T-helper 2 cell treated with Interferon-gamma antibody and Interleukin-4, amounts not matched to agents 5 μg/mL and 100 μg/mL, for 36 hours (primary cell): ENCODE measurements at regions not wholly inside any gene's neighbourhood (a gene's known extent, or its start where the extent isn't known, plus 50 kb on each side); places are given as distances from the start of the nearest gene placed in this dataset.

Experiments used
- DNase-seq: peaks from one replicate; pipeline ENCODE4 v3.0.0; 2021; ENCODE audit warnings: low spot score
- H3K27ac Mint-ChIP-seq: one replicate; pipeline ENCODE4 v1.8.0; 2021; ENCODE audit warnings: mild to moderate bottlenecking, mixed read lengths
- H3K27me3 Mint-ChIP-seq: one replicate; pipeline ENCODE4 v1.8.0; 2021; ENCODE audit warnings: low read depth, mixed read lengths
- H3K36me3 Mint-ChIP-seq: one replicate; pipeline ENCODE4 v1.8.0; 2021; ENCODE audit warnings: low read depth, mixed read lengths
- H3K4me1 Mint-ChIP-seq: one replicate; pipeline ENCODE4 v1.8.0; 2021; ENCODE audit warnings: low read depth, mixed read lengths
- H3K4me3 Mint-ChIP-seq: one replicate; pipeline ENCODE4 v1.8.0; 2022; ENCODE audit warnings: mild to moderate bottlenecking, moderate library complexity, mixed read lengths
- H3K9me3 Mint-ChIP-seq: one replicate; pipeline ENCODE4 v1.8.0; 2021; ENCODE audit warnings: mixed read lengths

DNA sequence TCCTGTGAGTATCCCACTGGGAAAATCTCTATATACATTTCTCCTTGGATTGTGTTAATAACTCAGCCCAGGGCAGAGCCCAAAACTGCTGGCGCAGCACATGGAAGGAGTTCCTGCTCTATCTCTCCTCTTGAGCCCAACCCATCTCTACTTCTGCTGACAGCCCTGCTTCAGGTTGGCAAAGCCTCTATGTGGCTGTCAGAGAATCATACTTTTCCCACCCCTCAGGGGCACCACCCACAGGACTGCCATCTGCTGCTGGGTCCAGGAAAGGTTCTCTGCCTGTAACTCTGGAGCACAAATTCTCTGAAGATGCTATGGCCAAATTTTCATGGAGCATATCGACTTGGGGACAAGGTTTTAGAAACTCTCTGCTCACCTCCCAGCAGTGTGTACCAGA, 278.5 kb upstream of the EMCN start:
- no peak for DNase-seq
- H3K4me3 Mint-ChIP-seq: no peak overlapping the region
- H3K27ac Mint-ChIP-seq: no peak overlapping the region
- H3K27me3 Mint-ChIP-seq: peaks cover 4% of the 10 kb centered on the region
- no peaks in the 10 kb centered on the region for H3K4me1 Mint-ChIP-seq
- H3K36me3 Mint-ChIP-seq: no peaks in the 10 kb centered on the region
- H3K9me3 Mint-ChIP-seq: no peaks in the 10 kb centered on the region

GRCh38 chr4:100795581-100795980, 277.8 kb upstream of the EMCN start:
- Mint-ChIP-seq H3K27me3 (peaks cover 4% of the 10 kb centered on the region), H3K4me1 (no peaks in the 10 kb centered on the region), H3K9me3 (no peaks in the 10 kb centered on the region), H3K36me3 (no peaks in the 10 kb centered on the region), H3K4me3 (no peak overlapping the region), H3K27ac (no peak overlapping the region)
- DNase-seq: no peak

DNA sequence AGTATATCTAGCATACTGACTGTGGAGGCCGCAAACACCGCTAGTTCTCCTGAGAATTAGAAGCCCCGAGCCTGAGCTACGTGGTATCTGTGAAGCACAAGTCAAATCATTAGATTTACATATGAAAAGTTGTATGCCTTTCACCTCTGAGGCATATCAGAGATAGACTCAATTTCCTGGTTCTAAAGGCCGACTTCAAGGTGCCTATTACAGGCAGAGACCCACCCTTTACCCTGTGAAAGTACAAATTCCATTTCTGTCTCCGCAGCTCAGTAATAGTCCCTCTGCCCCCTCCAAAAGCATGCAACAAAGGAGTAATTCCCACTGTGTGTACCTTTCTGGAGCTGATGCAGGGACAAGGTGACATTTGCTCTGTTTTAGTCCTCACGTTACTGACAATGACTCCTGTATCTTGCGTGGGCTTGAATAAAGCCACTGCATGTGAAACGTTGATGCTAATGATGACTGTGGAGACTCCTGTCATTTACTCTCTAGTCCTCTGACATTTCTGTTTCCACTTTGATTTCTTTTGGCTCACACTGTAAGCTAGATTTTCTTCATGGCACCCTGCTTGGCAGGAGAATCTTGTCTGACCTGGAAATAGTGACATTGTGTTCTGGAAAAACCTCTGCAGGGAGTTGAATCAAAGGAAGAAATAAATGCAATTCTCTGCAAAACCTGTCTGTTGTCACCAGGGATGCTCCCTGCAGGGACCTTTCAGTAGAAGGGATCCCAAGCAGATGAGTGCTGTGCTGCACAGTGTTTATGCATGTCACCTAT, 273.2 kb upstream of the EMCN start:
- no peak overlapping the region for H3K4me3 Mint-ChIP-seq
- H3K4me1 Mint-ChIP-seq: no peaks in the 10 kb centered on the region
- peaks cover 2% of the 10 kb centered on the region for H3K27me3 Mint-ChIP-seq
- H3K27ac Mint-ChIP-seq: no peak overlapping the region
- no peaks in the 10 kb centered on the region for H3K9me3 Mint-ChIP-seq
- DNase-seq: no peak
- no peaks in the 10 kb centered on the region for H3K36me3 Mint-ChIP-seq

DNA sequence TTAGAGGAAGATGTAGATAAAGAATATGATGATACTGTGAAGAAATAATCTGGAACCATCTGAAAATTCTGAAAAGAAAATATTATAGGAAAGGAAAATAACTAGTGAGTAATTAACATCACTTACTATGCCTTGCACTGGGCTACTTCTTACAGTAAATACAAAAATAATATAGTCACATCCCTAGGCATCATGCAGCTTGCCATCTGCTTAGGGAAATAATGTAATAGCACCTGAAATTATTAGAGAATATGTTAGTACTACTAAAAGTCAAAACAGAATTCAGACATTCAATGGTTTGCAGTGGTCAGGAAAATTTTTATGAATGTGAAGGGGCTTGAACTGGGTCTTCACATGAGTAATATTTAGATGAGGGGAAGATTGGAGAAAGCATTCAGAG, 272.2 kb upstream of the EMCN start:
- no peaks in the 10 kb centered on the region for H3K36me3 Mint-ChIP-seq
- no peaks in the 10 kb centered on the region for H3K4me1 Mint-ChIP-seq
- no peak overlapping the region for H3K4me3 Mint-ChIP-seq
- H3K9me3 Mint-ChIP-seq: no peaks in the 10 kb centered on the region
- no peak overlapping the region for H3K27ac Mint-ChIP-seq
- H3K27me3 Mint-ChIP-seq: peaks cover 2% of the 10 kb centered on the region
- no peak for DNase-seq

GRCh38 chr4:100786481-100786880, 268.7 kb upstream of the EMCN start:
- Mint-ChIP-seq H3K36me3 (no peaks in the 10 kb centered on the region), H3K4me3 (no peak overlapping the region), H3K27me3 (no peaks in the 10 kb centered on the region), H3K27ac (no peak overlapping the region), H3K9me3 (no peaks in the 10 kb centered on the region), H3K4me1 (no peaks in the 10 kb centered on the region)
- no peak for DNase-seq

GRCh38 chr4:100782356-100782755, 264.5 kb upstream of the EMCN start:
- Mint-ChIP-seq H3K9me3 (no peaks in the 10 kb centered on the region), H3K27me3 (peaks cover 3% of the 10 kb centered on the region), H3K27ac (no peak overlapping the region), H3K36me3 (no peaks in the 10 kb centered on the region), H3K4me3 (no peak overlapping the region), H3K4me1 (no peaks in the 10 kb centered on the region)
- DNase-seq: no peak

DNA sequence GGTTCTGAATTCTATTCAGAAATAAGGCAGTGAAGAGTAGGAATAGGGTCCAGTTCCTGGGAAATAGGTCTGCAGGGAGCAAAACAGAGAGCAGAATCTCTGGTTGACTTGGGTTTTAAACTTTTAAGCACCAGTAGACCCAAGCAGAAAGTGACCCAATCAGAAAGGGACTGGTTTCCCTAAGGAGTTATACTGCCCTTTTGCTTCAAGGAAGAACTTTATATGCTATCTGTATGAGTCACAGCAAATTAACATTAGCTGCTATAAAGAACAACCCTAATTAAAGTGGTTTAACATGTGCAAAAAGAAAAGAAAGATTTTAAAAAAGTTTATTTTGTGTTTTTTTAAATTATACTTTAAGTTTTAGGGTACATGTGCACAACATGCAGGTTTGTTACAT, 263.6 kb upstream of the EMCN start:
- H3K27ac Mint-ChIP-seq: no peak overlapping the region
- no peak overlapping the region for H3K4me3 Mint-ChIP-seq
- H3K4me1 Mint-ChIP-seq: no peaks in the 10 kb centered on the region
- no peaks in the 10 kb centered on the region for H3K36me3 Mint-ChIP-seq
- no peak for DNase-seq
- H3K27me3 Mint-ChIP-seq: peaks cover 3% of the 10 kb centered on the region
- H3K9me3 Mint-ChIP-seq: no peaks in the 10 kb centered on the region

GRCh38 chr4:100780126-100780525, 262.3 kb upstream of the EMCN start:
- Mint-ChIP-seq H3K9me3 (peaks cover 4% of the 10 kb centered on the region), H3K27me3 (peaks cover 3% of the 10 kb centered on the region), H3K4me1 (no peaks in the 10 kb centered on the region), H3K4me3 (no peak overlapping the region), H3K36me3 (no peaks in the 10 kb centered on the region), H3K27ac (no peak overlapping the region)
- DNase-seq: no peak

GRCh38 chr4:100778431-100778830, 260.6 kb upstream of the EMCN start:
- Mint-ChIP-seq H3K9me3 (peaks cover 4% of the 10 kb centered on the region), H3K4me3 (no peak overlapping the region), H3K27me3 (peaks cover 3% of the 10 kb centered on the region), H3K27ac (no peak overlapping the region), H3K4me1 (no peaks in the 10 kb centered on the region), H3K36me3 (no peaks in the 10 kb centered on the region)
- DNase-seq: no peak

DNA sequence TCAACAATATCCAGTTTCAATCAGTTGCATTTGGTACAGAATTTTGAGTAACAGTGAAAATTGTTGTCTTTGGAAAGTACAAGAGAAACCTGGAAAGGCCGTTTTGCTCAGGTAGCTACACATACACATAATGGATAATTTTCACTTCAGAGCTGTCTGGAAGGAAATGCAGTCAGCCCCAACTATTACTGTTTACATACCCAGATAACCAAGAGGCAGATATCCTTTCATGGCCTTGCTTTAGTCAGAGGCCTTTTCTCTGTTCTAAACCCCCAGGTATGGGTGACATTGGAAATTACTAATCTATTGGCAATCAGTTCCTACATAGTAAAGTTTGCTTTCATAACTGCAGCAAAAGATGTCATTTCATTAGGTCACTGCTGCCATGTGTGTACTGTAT, 244.9 kb upstream of the EMCN start:
- H3K4me3 Mint-ChIP-seq: no peak overlapping the region
- no peaks in the 10 kb centered on the region for H3K9me3 Mint-ChIP-seq
- no peak overlapping the region for H3K27ac Mint-ChIP-seq
- peaks cover 2% of the 10 kb centered on the region for H3K27me3 Mint-ChIP-seq
- no peaks in the 10 kb centered on the region for H3K36me3 Mint-ChIP-seq
- no peaks in the 10 kb centered on the region for H3K4me1 Mint-ChIP-seq
- DNase-seq: no peak

DNA sequence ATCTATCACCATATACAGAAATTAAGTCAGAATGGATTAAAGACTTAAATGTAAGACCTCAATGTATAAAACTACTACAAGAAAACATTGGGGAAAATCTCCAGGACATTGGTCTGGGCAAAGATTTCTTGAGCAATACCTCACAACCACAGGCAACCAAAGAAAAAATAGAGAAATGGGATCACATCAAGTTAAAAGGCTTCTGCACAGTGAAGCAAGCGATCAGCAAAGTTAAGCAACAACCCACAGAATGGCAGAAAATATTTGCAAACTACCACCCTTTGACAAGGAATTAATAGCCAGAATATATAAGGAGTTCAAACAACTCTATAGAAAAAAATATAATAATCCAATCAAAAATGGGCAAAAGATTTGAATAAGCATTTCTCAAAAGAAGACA, 236.9 kb upstream of the EMCN start:
- H3K4me1 Mint-ChIP-seq: no peaks in the 10 kb centered on the region
- no peak overlapping the region for H3K27ac Mint-ChIP-seq
- H3K4me3 Mint-ChIP-seq: no peak overlapping the region
- no peak for DNase-seq
- no peaks in the 10 kb centered on the region for H3K27me3 Mint-ChIP-seq
- peaks cover 5% of the 10 kb centered on the region for H3K9me3 Mint-ChIP-seq
- H3K36me3 Mint-ChIP-seq: no peaks in the 10 kb centered on the region

DNA sequence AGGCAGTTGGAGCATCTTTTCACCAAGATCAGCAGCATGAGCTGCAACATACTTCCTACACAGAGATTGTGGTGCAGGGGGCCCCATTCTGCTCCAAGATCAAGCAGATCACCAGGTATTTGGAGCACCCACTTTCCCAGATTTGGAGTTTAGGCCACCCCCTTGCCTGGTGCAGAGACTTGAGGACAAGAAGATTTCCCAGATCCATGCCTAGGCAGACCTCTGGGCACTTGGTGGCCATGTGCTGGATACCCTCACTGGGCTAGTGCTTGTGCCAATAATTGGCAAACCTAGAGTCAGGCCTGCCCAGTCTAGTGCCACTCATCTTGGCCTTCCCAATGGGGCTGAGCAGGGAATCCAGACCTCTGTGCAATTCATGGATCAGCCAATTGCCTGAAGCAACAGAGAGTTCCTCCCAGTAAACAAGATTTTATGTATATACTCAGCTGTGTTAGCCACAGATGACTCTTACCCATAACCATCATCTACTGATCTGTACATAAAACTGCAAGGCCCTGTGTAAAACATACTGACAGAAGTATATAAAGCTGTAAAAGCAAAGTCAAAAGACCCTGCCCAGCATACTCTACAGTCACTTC, 228.4 kb upstream of the EMCN start:
- H3K4me3 Mint-ChIP-seq: no peak overlapping the region
- no peaks in the 10 kb centered on the region for H3K4me1 Mint-ChIP-seq
- H3K27me3 Mint-ChIP-seq: no peaks in the 10 kb centered on the region
- no peak for DNase-seq
- H3K27ac Mint-ChIP-seq: no peak overlapping the region
- no peaks in the 10 kb centered on the region for H3K9me3 Mint-ChIP-seq
- no peaks in the 10 kb centered on the region for H3K36me3 Mint-ChIP-seq

DNA sequence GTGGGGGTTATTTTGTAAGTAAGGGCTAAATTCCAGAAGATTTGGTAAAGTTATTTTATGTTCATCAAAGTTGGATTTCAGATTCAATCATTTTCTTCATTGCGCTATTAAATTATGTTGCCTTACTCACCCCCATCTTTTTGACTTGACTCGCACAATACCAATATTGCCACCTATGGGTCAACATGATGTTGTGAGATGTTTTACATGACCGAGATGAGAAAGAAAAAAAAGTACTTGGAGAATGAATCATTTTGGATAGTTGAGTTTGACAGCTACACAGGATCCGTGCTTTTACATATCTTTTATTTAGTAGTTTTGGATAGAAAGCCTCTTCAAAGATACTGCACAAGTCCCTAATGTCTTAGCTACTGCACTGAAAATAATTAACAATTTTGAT, 224.2 kb upstream of the EMCN start:
- H3K27me3 Mint-ChIP-seq: no peaks in the 10 kb centered on the region
- no peak overlapping the region for H3K27ac Mint-ChIP-seq
- no peaks in the 10 kb centered on the region for H3K36me3 Mint-ChIP-seq
- no peak for DNase-seq
- no peak overlapping the region for H3K4me3 Mint-ChIP-seq
- no peaks in the 10 kb centered on the region for H3K4me1 Mint-ChIP-seq
- no peaks in the 10 kb centered on the region for H3K9me3 Mint-ChIP-seq

GRCh38 chr4:100739426-100739825, 221.6 kb upstream of the EMCN start:
- no peak overlapping the region for H3K27ac Mint-ChIP-seq
- DNase-seq: no peak
- H3K4me3 Mint-ChIP-seq: no peak overlapping the region
- H3K9me3 Mint-ChIP-seq: no peaks in the 10 kb centered on the region
- H3K4me1 Mint-ChIP-seq: no peaks in the 10 kb centered on the region
- no peaks in the 10 kb centered on the region for H3K36me3 Mint-ChIP-seq
- H3K27me3 Mint-ChIP-seq: no peaks in the 10 kb centered on the region
